SK-N-MC (cell line): ENCODE measurements at regions not wholly inside any gene's neighbourhood (a gene's known extent, or its start where the extent isn't known, plus 50 kb on each side); places are given as distances from the start of the nearest gene placed in this dataset.

Experiments
- EZH2 ChIP-seq: fragments of 200-600 bp; sonication (generic); IDR thresholded peaks from one replicate; pipeline ENCODE4 v1.6.1; 2017; ENCODE audit warnings: antibody characterized with exemption
- FOXP2 ChIP-seq: optimal IDR thresholded peaks from 2 replicates; pipeline ENCODE3; 2011; ENCODE audit warnings: mild to moderate bottlenecking, moderate library complexity; ENCODE audit not compliant: insufficient read depth; ENCODE audit errors: extremely low read length, control extremely low read depth

DNA sequence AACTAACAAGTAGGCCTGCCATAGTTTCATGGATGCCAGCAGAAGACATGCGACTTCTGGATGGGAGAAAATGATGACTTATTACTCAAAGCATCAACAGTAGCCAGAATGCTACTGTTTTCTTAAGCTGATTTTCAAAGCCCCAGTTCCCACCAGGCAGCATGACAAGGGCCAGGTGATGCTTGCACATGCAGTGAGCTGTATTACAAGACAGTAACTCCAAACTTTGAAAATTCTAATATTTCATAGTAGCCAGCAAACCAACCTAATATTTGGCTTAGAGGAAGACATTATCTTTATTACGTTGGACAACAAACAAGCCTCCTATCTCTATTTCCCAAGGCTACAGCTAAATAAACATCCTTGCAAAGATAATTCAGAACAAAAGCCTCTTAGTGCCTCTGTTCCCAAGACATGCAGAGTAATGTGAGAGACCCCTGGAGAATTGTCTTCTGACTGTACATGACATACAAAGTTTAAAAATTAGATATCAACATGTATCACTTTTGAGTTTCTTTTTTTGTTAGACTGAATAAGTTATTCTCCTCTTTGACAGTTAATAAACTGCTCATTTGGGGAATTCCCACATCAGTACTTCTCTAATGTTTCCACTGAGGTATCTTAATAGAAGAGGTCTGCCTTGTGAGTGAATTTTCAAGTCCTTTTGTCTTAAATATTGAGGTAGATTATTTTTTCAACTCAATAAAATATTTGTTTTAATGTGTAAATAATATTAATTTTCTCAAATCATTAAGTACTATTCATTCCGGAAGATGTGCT, 367.6 kb upstream of the CWC22 start:
- TF ChIP-seq EZH2 (no peak), FOXP2 (no peak)
